ENCODE measurements at regions not wholly inside any gene's neighbourhood (a gene's known extent, or its start where the extent isn't known, plus 50 kb on each side); places are given as distances from the start of the nearest gene placed in this dataset.
A peak's percentile ranks its signal among the peaks of the same experiment; 100 is the strongest.
"Not testable (repeated sequence)": the region's sequence is repeated elsewhere in the genome, so short reads cannot be mapped to it uniquely, and the experiment has no call there.

- Histone ChIP-seq H3K4me1 (ENCODE audit: insufficient read depth, low read length, poor library complexity, severe bottlenecking) (no peaks in the 10 kb centered on the region), H3K27ac (ENCODE audit: low read depth, low read length, poor library complexity, severe bottlenecking) (no peak overlapping the region), H3K36me3 (ENCODE audit: insufficient read depth, low read length, poor library complexity, severe bottlenecking) (no peaks in the 10 kb centered on the region), H3K9me3 (ENCODE audit: low read depth, low read length, poor library complexity, severe bottlenecking) (no peaks in the 10 kb centered on the region), H3K4me3 (ENCODE audit: low read depth, low read length, poor library complexity, severe bottlenecking) (no peak overlapping the region), H3K27me3 (replicated peaks; ENCODE audit: insufficient read depth, low read depth, low read length, poor library complexity) (no peaks in the 10 kb centered on the region)
- ChIA-PET POLR2A (ENCODE audit: low non-redundant PET) (no interaction called here), CTCF (no interaction called here)
- peak; percentile 24 for DNase-seq (ENCODE audit: low spot score)
- no TSS peak for BruUV-seq (replicated peaks)
- intact Hi-C loops (cut with micrococcal nuclease; ENCODE audit: unreplicated experiment), result no loop called here
- TF ChIP-seq CTCF (conservative IDR thresholded peaks at IDR 0.05; ENCODE audit: low read depth, low read length), result no peak
- TF ChIP-seq EZH2 (IDR thresholded peaks at IDR 0.05; ENCODE audit: borderline replicate concordance, low read depth, low read length, poor library complexity, severe bottlenecking), result no peak
Observed at GRCh38 chr14:65986041-65986440, 500.1 kb upstream of the CCDC196 start.

- no peaks in the 10 kb centered on the region for H3K4me1 ChIP-seq (ENCODE audit: insufficient read depth, low read length, poor library complexity, severe bottlenecking)
- no peaks in the 10 kb centered on the region for H3K27me3 ChIP-seq (replicated peaks; ENCODE audit: insufficient read depth, low read depth, low read length, poor library complexity)
- DNase-seq (ENCODE audit: low spot score), result no peak
- no peaks in the 10 kb centered on the region for H3K36me3 ChIP-seq (ENCODE audit: insufficient read depth, low read length, poor library complexity, severe bottlenecking)
- no peaks in the 10 kb centered on the region for H3K9me3 ChIP-seq (ENCODE audit: low read depth, low read length, poor library complexity, severe bottlenecking)
- ChIA-PET POLR2A (ENCODE audit: low non-redundant PET) (no interaction called here), CTCF (no interaction called here)
- intact Hi-C loops (cut with micrococcal nuclease; ENCODE audit: unreplicated experiment), result no loop called here
- no peak overlapping the region for H3K27ac ChIP-seq (ENCODE audit: low read depth, low read length, poor library complexity, severe bottlenecking)
- H3K4me3 ChIP-seq (ENCODE audit: low read depth, low read length, poor library complexity, severe bottlenecking), result no peak overlapping the region
- no peak for TF ChIP-seq CTCF (conservative IDR thresholded peaks at IDR 0.05; ENCODE audit: low read depth, low read length)
- TF ChIP-seq EZH2 (IDR thresholded peaks at IDR 0.05; ENCODE audit: borderline replicate concordance, low read depth, low read length, poor library complexity, severe bottlenecking), result no peak
- BruUV-seq (replicated peaks), result no TSS peak
Observed at GRCh38 chr14:65989981-65990380, 496.2 kb upstream of the CCDC196 start.

GRCh38 chr14:65991104-65991503, 495.1 kb upstream of the CCDC196 start:
- TF ChIP-seq CTCF (conservative IDR thresholded peaks at IDR 0.05; ENCODE audit: low read depth, low read length) (no peak), EZH2 (IDR thresholded peaks at IDR 0.05; ENCODE audit: borderline replicate concordance, low read depth, low read length, poor library complexity, severe bottlenecking) (no peak)
- ChIA-PET CTCF (no interaction called here), POLR2A (ENCODE audit: low non-redundant PET) (no interaction called here)
- no TSS peak for BruUV-seq (replicated peaks)
- Histone ChIP-seq H3K4me1 (ENCODE audit: insufficient read depth, low read length, poor library complexity, severe bottlenecking) (no peaks in the 10 kb centered on the region), H3K9me3 (ENCODE audit: low read depth, low read length, poor library complexity, severe bottlenecking) (no peaks in the 10 kb centered on the region), H3K27me3 (replicated peaks; ENCODE audit: insufficient read depth, low read depth, low read length, poor library complexity) (no peaks in the 10 kb centered on the region), H3K4me3 (ENCODE audit: low read depth, low read length, poor library complexity, severe bottlenecking) (no peak overlapping the region), H3K36me3 (ENCODE audit: insufficient read depth, low read length, poor library complexity, severe bottlenecking) (no peaks in the 10 kb centered on the region), H3K27ac (ENCODE audit: low read depth, low read length, poor library complexity, severe bottlenecking) (no peak overlapping the region)
- DNase-seq (ENCODE audit: low spot score), result no peak
- intact Hi-C loops (cut with micrococcal nuclease; ENCODE audit: unreplicated experiment), result no loop called here

- CTCF ChIA-PET; H3K4me1 ChIP-seq (ENCODE audit: insufficient read depth, low read length, poor library complexity, severe bottlenecking); H3K27me3 ChIP-seq (replicated peaks; ENCODE audit: insufficient read depth, low read depth, low read length, poor library complexity); intact Hi-C loops (cut with micrococcal nuclease; ENCODE audit: unreplicated experiment); H3K4me3 ChIP-seq (ENCODE audit: low read depth, low read length, poor library complexity, severe bottlenecking); BruUV-seq (replicated peaks); DNase-seq (ENCODE audit: low spot score); H3K9me3 ChIP-seq (ENCODE audit: low read depth, low read length, poor library complexity, severe bottlenecking); H3K36me3 ChIP-seq (ENCODE audit: insufficient read depth, low read length, poor library complexity, severe bottlenecking); POLR2A ChIA-PET (ENCODE audit: low non-redundant PET); H3K27ac ChIP-seq (ENCODE audit: low read depth, low read length, poor library complexity, severe bottlenecking): not testable (repeated sequence)
Observed at GRCh38 chr14:65991935-65992334, 494.2 kb upstream of the CCDC196 start.
